Hepatocyte (in vitro differentiated cells): ENCODE measurements at regions not wholly inside any gene's neighbourhood (a gene's known extent, or its start where the extent isn't known, plus 50 kb on each side); places are given as distances from the start of the nearest gene placed in this dataset.

ENCODE experiments used
- DNase-seq: peaks from one replicate; pipeline ENCODE4 v3.0.0-alpha.2; 2016; ENCODE audit warnings: low spot score
- H2AFZ ChIP-seq: fragments of 200-600 bp; sonication (generic); 2 replicates; pipeline ENCODE4 v1.6.0; 2016; ENCODE audit warnings: antibody characterized with exemption, mild to moderate bottlenecking
- H3K27ac ChIP-seq: fragments of 200-600 bp; sonication (generic); 2 replicates; pipeline ENCODE4 v1.5.1; 2016; ENCODE audit warnings: mild to moderate bottlenecking
- H3K27me3 ChIP-seq: fragments of 200-600 bp; sonication (generic); 2 replicates; pipeline ENCODE4 v1.6.1; 2016
- H3K36me3 ChIP-seq: fragments of 200-600 bp; sonication (generic); replicated peaks from 2 replicates; pipeline ENCODE4 v1.5.1; 2016; ENCODE audit warnings: low read depth; ENCODE audit not compliant: insufficient read depth
- H3K4me1 ChIP-seq: fragments of 200-600 bp; sonication (generic); 2 replicates; pipeline ENCODE4 v1.5.1; 2016; ENCODE audit warnings: mild to moderate bottlenecking, moderate library complexity; ENCODE audit not compliant: insufficient read depth
- H3K4me2 ChIP-seq: fragments of 200-600 bp; sonication (generic); 2 replicates; pipeline ENCODE4 v1.6.0; 2016
- H3K4me3 ChIP-seq: fragments of 200-600 bp; sonication (generic); 2 replicates; pipeline ENCODE4 v1.5.1; 2016; ENCODE audit warnings: mild to moderate bottlenecking
- H3K79me2 ChIP-seq: fragments of 200-600 bp; sonication (generic); 2 replicates; pipeline ENCODE4 v1.6.0; 2017; ENCODE audit warnings: mild to moderate bottlenecking
- H3K9me2 ChIP-seq: fragments of 200-600 bp; sonication (generic); replicated peaks from 2 replicates; pipeline ENCODE4 v1.6.0; 2017; ENCODE audit warnings: mild to moderate bottlenecking; ENCODE audit not compliant: insufficient read depth
- H3K9me3 ChIP-seq: fragments of 200-600 bp; sonication (generic); 2 replicates; pipeline ENCODE4 v1.5.1; 2016; ENCODE audit warnings: low read depth, mild to moderate bottlenecking
- H4K20me1 ChIP-seq: fragments of 200-600 bp; sonication (generic); 2 replicates; pipeline ENCODE4 v1.6.0; 2016; ENCODE audit warnings: mild to moderate bottlenecking; ENCODE audit not compliant: insufficient read depth, poor library complexity, severe bottlenecking
- EZH2 ChIP-seq: fragments of 200-600 bp; sonication (generic); IDR thresholded peaks from 2 replicates; pipeline ENCODE4 v1.6.1; 2016; ENCODE audit warnings: antibody characterized with exemption, mild to moderate bottlenecking, borderline replicate concordance
- EZH2phosphoT487 ChIP-seq: fragments of 200-600 bp; sonication (generic); IDR thresholded peaks from one replicate; pipeline ENCODE4 v1.6.1; 2018; ENCODE audit warnings: antibody characterized with exemption, mild to moderate bottlenecking, low read depth, moderate library complexity; ENCODE audit not compliant: unreplicated experiment, severe bottlenecking
- WGBS: methylation state at CpG from one replicate; pipeline ENCODE4 v1.1.6; 2016; ENCODE audit warnings: low lambda C conversion rate; ENCODE audit errors: missing lambda C conversion rate; 5-methylcytosine and 5-hydroxymethylcytosine counted together
- TF ChIP-seq, protein P1 (sequence below): fragments of 200-600 bp; sonication (generic); IDR thresholded peaks from 2 replicates; pipeline ENCODE4 v1.5.1; 2016; ENCODE audit warnings: antibody characterized with exemption, mild to moderate bottlenecking; ENCODE audit not compliant: poor library complexity

GRCh38 chr6:144594585-144594984, 309.4 kb downstream of the UTRN start:
- no peaks in the 10 kb centered on the region for H3K27me3 ChIP-seq
- H3K79me2 ChIP-seq, result no peaks in the 10 kb centered on the region
- H3K4me2 ChIP-seq, result no peak overlapping the region
- H3K36me3 ChIP-seq, result no peaks in the 10 kb centered on the region
- no peak overlapping the region for H3K4me3 ChIP-seq
- DNase-seq, result no peak
- no peak for TF ChIP-seq EZH2
- TF ChIP-seq, protein P1, sequence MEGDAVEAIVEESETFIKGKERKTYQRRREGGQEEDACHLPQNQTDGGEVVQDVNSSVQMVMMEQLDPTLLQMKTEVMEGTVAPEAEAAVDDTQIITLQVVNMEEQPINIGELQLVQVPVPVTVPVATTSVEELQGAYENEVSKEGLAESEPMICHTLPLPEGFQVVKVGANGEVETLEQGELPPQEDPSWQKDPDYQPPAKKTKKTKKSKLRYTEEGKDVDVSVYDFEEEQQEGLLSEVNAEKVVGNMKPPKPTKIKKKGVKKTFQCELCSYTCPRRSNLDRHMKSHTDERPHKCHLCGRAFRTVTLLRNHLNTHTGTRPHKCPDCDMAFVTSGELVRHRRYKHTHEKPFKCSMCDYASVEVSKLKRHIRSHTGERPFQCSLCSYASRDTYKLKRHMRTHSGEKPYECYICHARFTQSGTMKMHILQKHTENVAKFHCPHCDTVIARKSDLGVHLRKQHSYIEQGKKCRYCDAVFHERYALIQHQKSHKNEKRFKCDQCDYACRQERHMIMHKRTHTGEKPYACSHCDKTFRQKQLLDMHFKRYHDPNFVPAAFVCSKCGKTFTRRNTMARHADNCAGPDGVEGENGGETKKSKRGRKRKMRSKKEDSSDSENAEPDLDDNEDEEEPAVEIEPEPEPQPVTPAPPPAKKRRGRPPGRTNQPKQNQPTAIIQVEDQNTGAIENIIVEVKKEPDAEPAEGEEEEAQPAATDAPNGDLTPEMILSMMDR, result no peak
- no peak for TF ChIP-seq EZH2phosphoT487
- no peaks in the 10 kb centered on the region for H4K20me1 ChIP-seq
- WGBS, result 93% methylated on average over 1 of the region's 1 CpG
- H2AFZ ChIP-seq, result no peak overlapping the region
- no peaks in the 10 kb centered on the region for H3K4me1 ChIP-seq
- no peaks in the 10 kb centered on the region for H3K9me2 ChIP-seq
- H3K9me3 ChIP-seq, result no peaks in the 10 kb centered on the region
- no peak overlapping the region for H3K27ac ChIP-seq

GRCh38 chr6:144595266-144595665, 310.1 kb downstream of the UTRN start:
- Histone ChIP-seq H3K36me3 (no peaks in the 10 kb centered on the region), H3K27ac (no peak overlapping the region), H3K9me3 (no peaks in the 10 kb centered on the region), H3K4me2 (no peak overlapping the region), H2AFZ (no peak overlapping the region), H3K9me2 (no peaks in the 10 kb centered on the region), H3K79me2 (no peaks in the 10 kb centered on the region), H4K20me1 (no peaks in the 10 kb centered on the region), H3K4me1 (no peaks in the 10 kb centered on the region), H3K4me3 (no peak overlapping the region), H3K27me3 (no peaks in the 10 kb centered on the region)
- DNase-seq, result no peak
- TF ChIP-seq, protein P1, result no peak
- TF ChIP-seq EZH2 (no peak), EZH2phosphoT487 (no peak)
- 94% methylated on average over 3 of the region's 3 CpGs for WGBS

DNA sequence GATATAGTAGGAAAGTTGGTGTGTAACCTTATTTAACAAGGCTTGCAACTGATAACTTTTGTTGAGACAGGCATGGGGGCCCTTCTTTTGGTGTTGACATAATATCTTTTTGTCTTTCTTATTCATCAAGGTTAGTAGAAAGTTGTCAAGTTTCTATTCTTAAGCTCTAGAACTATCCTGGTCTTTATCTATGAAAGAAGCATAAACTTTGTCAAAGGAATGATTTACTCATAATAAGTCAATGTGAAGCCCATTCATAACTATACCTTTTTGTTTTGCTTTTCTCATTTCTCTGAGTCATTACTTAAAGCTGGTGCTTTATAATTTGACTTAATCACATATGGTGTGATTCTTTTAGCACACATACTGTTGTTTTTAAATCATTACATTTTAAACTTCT, 312.4 kb downstream of the UTRN start:
- TF ChIP-seq EZH2 (no peak), EZH2phosphoT487 (no peak)
- TF ChIP-seq, protein P1, result no peak

DNA sequence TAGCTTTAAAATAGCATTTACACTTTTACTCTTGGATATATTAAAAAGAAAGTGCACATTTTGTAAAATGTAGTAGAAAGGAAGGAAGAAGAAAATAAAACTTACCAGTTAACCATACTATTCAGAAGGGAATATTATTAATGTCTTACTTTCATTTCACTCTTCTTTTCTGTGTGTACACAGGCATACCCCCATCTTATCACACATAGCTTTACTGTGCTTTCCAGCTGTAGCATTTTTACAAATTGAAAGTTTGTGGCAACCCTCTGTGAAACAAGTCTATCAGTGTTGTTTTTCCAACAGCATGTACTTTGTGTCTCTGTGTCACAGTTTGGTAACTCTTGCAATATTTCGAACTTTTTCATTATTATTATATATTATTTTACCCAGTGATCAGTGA, 314.5 kb downstream of the UTRN start:
- H3K27ac ChIP-seq, result no peak overlapping the region
- H3K9me2 ChIP-seq, result no peaks in the 10 kb centered on the region
- no peaks in the 10 kb centered on the region for H3K27me3 ChIP-seq
- H3K4me3 ChIP-seq, result no peak overlapping the region
- no peaks in the 10 kb centered on the region for H3K79me2 ChIP-seq
- H3K9me3 ChIP-seq, result no peaks in the 10 kb centered on the region
- H4K20me1 ChIP-seq, result no peaks in the 10 kb centered on the region
- TF ChIP-seq EZH2phosphoT487 (no peak), EZH2 (no peak)
- TF ChIP-seq, protein P1, result no peak
- H3K4me2 ChIP-seq, result no peak overlapping the region
- H3K36me3 ChIP-seq, result no peaks in the 10 kb centered on the region
- H2AFZ ChIP-seq, result no peak overlapping the region
- H3K4me1 ChIP-seq, result no peaks in the 10 kb centered on the region
- DNase-seq, result no peak
- 100% methylated on average over 1 of the region's 1 CpG for WGBS

More for the DNA sequence above, 312.4 kb downstream of the UTRN start:
- no peaks in the 10 kb centered on the region for H4K20me1 ChIP-seq
- H3K9me3 ChIP-seq, result no peaks in the 10 kb centered on the region
- no peak overlapping the region for H3K4me2 ChIP-seq
- no peaks in the 10 kb centered on the region for H3K27me3 ChIP-seq
- H3K9me2 ChIP-seq, result no peaks in the 10 kb centered on the region
- H3K4me1 ChIP-seq, result no peaks in the 10 kb centered on the region
- H3K36me3 ChIP-seq, result no peaks in the 10 kb centered on the region
- H3K79me2 ChIP-seq, result no peaks in the 10 kb centered on the region
- H3K4me3 ChIP-seq, result no peak overlapping the region
- no peak overlapping the region for H3K27ac ChIP-seq
- no peak for DNase-seq
- H2AFZ ChIP-seq, result no peak overlapping the region
